CD4-positive, alpha-beta T cell treated with Interleukin-17A for 1 hour (primary cell): ENCODE measurements at regions not wholly inside any gene's neighbourhood (a gene's known extent, or its start where the extent isn't known, plus 50 kb on each side); places are given as distances from the start of the nearest gene placed in this dataset.
"Not testable (repeated sequence)": the region's sequence is repeated elsewhere in the genome, so short reads cannot be mapped to it uniquely, and the experiment has no call there.

Experiments
- DNase-seq: peaks from one replicate; pipeline ENCODE4 v3.0.0-alpha.2; 2020

GRCh38 chr5:68066277-68066955, 149.1 kb upstream of the PIK3R1 start:
- no peak for DNase-seq

GRCh38 chr5:68065321-68065720, 150.2 kb upstream of the PIK3R1 start:
- DNase-seq: not testable (repeated sequence)

GRCh38 chr5:68060382-68060781, 155.2 kb upstream of the PIK3R1 start:
- DNase-seq: no peak

- DNase-seq: no peak
Measured at GRCh38 chr5:68057191-68057590, 158.4 kb upstream of the PIK3R1 start.

- no peak for DNase-seq
Measured at GRCh38 chr5:68055686-68056085, 159.9 kb upstream of the PIK3R1 start.

GRCh38 chr5:68054638-68055037, 160.9 kb upstream of the PIK3R1 start:
- DNase-seq: no peak

- DNase-seq: no peak
Measured at GRCh38 chr5:68053202-68053601, 162.4 kb upstream of the PIK3R1 start.

GRCh38 chr5:68049053-68049713, 166.4 kb upstream of the PIK3R1 start:
- no peak for DNase-seq

GRCh38 chr5:68048516-68048915, 167.0 kb upstream of the PIK3R1 start:
- DNase-seq: no peak

GRCh38 chr5:68048054-68048453, 167.5 kb upstream of the PIK3R1 start:
- DNase-seq: not testable (repeated sequence)

GRCh38 chr5:68047035-68047434, 168.5 kb upstream of the PIK3R1 start:
- no peak for DNase-seq

GRCh38 chr5:68046445-68046844, 169.1 kb upstream of the PIK3R1 start:
- no peak for DNase-seq

GRCh38 chr5:68041293-68041692, 174.3 kb upstream of the PIK3R1 start:
- no peak for DNase-seq

GRCh38 chr5:68037546-68037945, 178.0 kb upstream of the PIK3R1 start:
- DNase-seq: no peak

GRCh38 chr5:68033961-68034571, 181.5 kb upstream of the PIK3R1 start:
- DNase-seq: no peak

GRCh38 chr5:68033029-68033428, 182.5 kb upstream of the PIK3R1 start:
- DNase-seq: no peak

- no peak for DNase-seq
Measured at GRCh38 chr5:68032216-68032762, 183.3 kb upstream of the PIK3R1 start.

- no peak for DNase-seq
Measured at GRCh38 chr5:68028131-68028727, 187.3 kb upstream of the PIK3R1 start.

GRCh38 chr5:68027519-68027918, 188.0 kb upstream of the PIK3R1 start:
- DNase-seq: no peak

- DNase-seq: no peak
Measured at GRCh38 chr5:68026092-68026885, 189.3 kb upstream of the PIK3R1 start.

GRCh38 chr5:68024426-68024825, 191.1 kb upstream of the PIK3R1 start:
- no peak for DNase-seq

GRCh38 chr5:68021916-68022315, 193.6 kb upstream of the PIK3R1 start:
- DNase-seq: no peak

GRCh38 chr5:68021227-68021626, 194.3 kb upstream of the PIK3R1 start:
- DNase-seq: no peak
